ENCODE measurements at regions not wholly inside any gene's neighbourhood (a gene's known extent, or its start where the extent isn't known, plus 50 kb on each side); places are given as distances from the start of the nearest gene placed in this dataset.

DNA sequence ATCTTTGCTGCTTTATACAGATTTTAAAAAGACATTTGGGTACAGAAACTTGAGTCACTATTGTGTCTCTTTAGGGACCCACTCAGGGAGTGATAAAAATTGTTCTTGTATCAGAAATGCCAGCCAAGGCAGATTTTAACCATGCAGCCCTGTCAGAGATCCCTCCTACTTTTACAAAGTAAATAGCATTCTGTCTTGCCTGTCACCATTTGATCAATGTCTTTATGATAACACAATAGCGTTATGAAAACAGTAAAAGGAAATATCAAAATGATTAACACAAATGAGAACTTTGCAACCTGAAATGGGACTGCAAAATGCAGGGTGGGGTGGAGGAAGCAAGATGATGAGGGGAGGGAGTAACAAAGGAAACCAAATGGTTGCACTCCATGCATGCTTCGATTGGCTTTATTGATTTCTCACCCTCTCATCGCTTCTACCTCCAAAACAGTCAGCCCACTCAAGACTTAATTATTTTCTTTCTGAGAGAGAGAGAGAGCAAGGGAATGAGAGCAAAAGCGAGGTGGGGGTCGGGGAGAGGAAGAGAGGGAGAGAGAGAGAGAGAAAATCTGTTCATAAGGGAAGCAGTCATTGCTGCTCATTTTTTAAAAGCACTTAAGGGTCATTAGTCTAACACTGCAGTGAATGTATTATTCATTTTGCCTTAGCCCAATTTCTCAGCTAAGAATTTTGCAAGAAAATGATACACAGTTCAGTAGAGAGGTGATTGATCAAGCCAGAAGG is 576.5 kb downstream of the CSNK1G3 start:
- no peaks in the 10 kb centered on the region for H3K27me3 Mint-ChIP-seq
- no peaks in the 10 kb centered on the region for H3K4me1 Mint-ChIP-seq (ENCODE audit: low read depth)
- H3K36me3 Mint-ChIP-seq (ENCODE audit: low read depth), result no peaks in the 10 kb centered on the region

DNA sequence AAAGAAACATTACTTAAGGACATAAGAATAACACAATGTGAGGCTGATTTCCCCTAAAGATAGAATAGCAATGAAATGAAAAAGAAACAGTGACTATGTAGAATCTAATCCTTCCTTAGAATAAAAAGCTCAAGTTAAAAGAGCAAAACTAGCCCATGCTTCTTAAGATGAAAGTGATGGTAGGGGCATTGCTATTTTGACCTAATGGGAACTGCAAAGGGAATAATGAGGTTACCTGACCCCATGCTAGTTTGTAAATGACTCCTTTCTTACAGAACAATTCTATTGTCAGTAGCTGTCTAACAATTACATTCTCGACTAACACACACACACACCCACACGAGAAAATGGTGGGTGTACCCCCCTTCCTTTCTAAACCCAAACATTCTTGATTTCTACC is 575.8 kb downstream of the CSNK1G3 start:
- Mint-ChIP-seq H3K4me1 (ENCODE audit: low read depth) (no peaks in the 10 kb centered on the region), H3K9me3 (peaks cover 4% of the 10 kb centered on the region), H3K27me3 (no peaks in the 10 kb centered on the region), H3K27ac (no peak overlapping the region), H3K4me3 (no peak overlapping the region), H3K36me3 (ENCODE audit: low read depth) (no peaks in the 10 kb centered on the region)

More for the DNA sequence above, 576.5 kb downstream of the CSNK1G3 start:
- no peak overlapping the region for H3K4me3 Mint-ChIP-seq
- no peak overlapping the region for H3K27ac Mint-ChIP-seq
- H3K9me3 Mint-ChIP-seq, result peaks cover 4% of the 10 kb centered on the region

DNA sequence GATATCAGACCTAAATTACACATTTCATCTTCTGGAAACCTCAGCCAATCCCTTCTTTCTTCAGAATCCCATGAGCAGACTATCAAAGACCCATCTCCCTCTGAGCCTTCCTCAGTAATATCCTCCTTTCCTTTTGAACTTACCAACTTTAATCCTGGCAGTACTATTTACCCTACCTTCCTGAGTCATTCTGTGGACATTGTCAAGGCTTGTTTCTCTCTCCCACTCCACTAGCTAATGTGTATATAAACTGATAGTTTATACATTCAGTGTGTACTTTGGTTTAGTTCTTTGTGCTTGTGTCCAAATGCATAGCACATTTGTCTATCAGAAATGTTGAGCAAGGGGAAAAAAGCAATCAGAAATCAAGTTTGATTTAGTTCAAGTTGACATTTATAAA is 568.3 kb downstream of the CSNK1G3 start:
- Mint-ChIP-seq H3K27ac (no peak overlapping the region), H3K27me3 (no peaks in the 10 kb centered on the region), H3K4me3 (no peak overlapping the region), H3K4me1 (ENCODE audit: low read depth) (no peaks in the 10 kb centered on the region), H3K9me3 (no peaks in the 10 kb centered on the region), H3K36me3 (ENCODE audit: low read depth) (no peaks in the 10 kb centered on the region)

DNA sequence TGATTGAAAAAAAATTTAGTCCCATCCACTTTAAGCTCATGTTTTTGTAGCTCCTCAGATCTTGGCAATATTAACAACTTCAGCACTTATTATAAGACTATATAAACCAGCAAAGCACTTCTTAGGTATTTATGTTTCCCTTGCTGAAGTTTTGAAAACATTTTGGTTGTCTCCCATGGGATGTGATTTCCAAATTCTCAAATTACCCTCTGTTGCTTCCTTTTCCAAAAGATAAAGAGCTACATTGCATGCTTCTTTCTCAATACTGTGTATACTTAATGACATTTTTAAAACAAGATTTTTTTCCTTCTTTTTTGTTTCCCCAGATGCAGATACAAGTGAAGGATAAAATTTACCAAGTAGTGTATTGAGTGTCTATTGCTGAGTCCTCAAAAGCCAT is 567.1 kb downstream of the CSNK1G3 start:
- Mint-ChIP-seq H3K9me3 (no peaks in the 10 kb centered on the region), H3K4me3 (no peak overlapping the region), H3K27ac (no peak overlapping the region), H3K36me3 (ENCODE audit: low read depth) (no peaks in the 10 kb centered on the region), H3K27me3 (no peaks in the 10 kb centered on the region), H3K4me1 (ENCODE audit: low read depth) (no peaks in the 10 kb centered on the region)

DNA sequence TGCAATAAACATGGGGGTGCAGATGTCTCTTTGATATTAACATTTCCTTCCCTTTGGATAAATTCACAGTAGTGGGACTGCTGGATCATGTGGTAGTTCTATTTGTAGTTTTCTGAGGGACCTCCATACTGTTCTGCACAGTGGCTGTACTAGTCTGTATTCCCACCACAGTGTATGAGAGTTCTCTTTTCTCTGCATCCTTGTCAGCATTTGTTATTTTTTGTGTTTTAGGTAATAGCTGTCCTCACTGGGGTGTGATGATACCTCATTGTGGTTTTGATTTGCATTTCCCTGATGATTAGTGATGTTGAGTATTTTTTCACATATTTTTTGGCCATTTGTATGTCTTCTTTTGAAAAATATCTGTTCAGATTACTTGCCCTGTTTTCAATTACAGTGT is 562.5 kb downstream of the CSNK1G3 start:
- no peaks in the 10 kb centered on the region for H3K9me3 Mint-ChIP-seq
- H3K4me1 Mint-ChIP-seq (ENCODE audit: low read depth), result no peaks in the 10 kb centered on the region
- no peaks in the 10 kb centered on the region for H3K27me3 Mint-ChIP-seq
- H3K27ac Mint-ChIP-seq, result no peak overlapping the region
- H3K4me3 Mint-ChIP-seq, result no peak overlapping the region
- H3K36me3 Mint-ChIP-seq (ENCODE audit: low read depth), result no peaks in the 10 kb centered on the region

DNA sequence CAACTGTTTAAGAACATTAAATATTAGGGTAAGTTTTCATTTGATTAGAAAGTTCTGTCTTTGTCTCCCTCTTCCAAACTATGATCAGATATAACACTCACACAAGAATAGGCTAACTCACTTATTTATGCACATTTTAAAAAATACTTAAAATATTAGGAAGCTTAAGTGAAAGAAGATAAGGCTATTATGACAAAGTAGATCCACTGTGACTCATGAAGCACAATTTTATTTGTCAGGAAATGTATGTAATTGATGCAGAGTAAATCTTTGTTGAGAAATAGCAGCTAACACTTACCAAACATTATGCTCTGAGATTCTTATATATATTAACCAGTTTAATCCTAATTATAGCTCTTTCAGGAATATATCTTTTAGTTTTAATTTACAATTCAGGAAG is 560.6 kb downstream of the CSNK1G3 start:
- Mint-ChIP-seq H3K4me1 (ENCODE audit: low read depth) (no peaks in the 10 kb centered on the region), H3K4me3 (no peak overlapping the region), H3K27ac (no peak overlapping the region), H3K36me3 (ENCODE audit: low read depth) (no peaks in the 10 kb centered on the region), H3K27me3 (no peaks in the 10 kb centered on the region), H3K9me3 (no peaks in the 10 kb centered on the region)

DNA sequence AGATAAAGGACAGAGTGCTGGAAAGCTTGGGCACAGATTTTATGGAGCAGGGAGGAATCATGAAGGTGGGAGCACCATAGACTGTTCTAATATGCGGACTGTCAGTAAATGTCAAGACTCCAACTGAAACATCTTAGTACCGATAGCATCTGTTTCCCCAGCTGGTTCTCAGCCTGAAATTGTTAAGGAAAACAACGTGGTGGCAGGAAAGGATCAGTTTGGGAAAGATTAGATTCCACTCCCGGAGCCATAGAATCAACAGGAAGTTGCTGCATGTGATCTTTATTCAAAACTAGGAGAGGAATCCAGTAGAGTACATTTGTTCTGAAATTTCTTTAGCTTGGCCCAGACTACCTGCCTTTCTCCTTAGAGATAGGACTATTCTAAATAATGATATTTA is 559.1 kb downstream of the CSNK1G3 start:
- Mint-ChIP-seq H3K27ac (no peak overlapping the region), H3K4me1 (ENCODE audit: low read depth) (no peaks in the 10 kb centered on the region), H3K27me3 (no peaks in the 10 kb centered on the region), H3K9me3 (peaks cover 3% of the 10 kb centered on the region), H3K4me3 (no peak overlapping the region), H3K36me3 (ENCODE audit: low read depth) (no peaks in the 10 kb centered on the region)

DNA sequence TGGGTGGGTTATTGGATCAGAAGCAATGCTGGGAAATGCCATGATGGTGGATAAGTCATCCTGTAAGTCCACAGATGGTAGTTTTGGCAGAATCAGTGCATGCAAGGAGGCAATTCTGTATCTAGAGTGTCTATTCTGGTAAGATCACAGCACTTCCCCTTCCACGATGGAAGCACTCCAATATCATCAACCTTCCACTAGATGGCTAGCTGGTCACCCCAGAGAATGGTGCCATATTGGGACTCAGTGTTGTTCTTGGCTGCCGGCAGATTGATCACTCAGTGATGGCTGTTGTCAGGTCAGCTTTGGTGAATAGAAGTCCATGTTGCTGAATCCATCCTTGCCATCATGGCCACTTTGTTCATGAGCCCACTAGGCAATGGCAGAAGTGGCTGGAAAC is 553.5 kb downstream of the CSNK1G3 start:
- no peaks in the 10 kb centered on the region for H3K4me1 Mint-ChIP-seq (ENCODE audit: low read depth)
- H3K4me3 Mint-ChIP-seq, result no peak overlapping the region
- no peak overlapping the region for H3K27ac Mint-ChIP-seq
- peaks cover 3% of the 10 kb centered on the region for H3K9me3 Mint-ChIP-seq
- H3K27me3 Mint-ChIP-seq, result no peaks in the 10 kb centered on the region
- H3K36me3 Mint-ChIP-seq (ENCODE audit: low read depth), result no peaks in the 10 kb centered on the region

DNA sequence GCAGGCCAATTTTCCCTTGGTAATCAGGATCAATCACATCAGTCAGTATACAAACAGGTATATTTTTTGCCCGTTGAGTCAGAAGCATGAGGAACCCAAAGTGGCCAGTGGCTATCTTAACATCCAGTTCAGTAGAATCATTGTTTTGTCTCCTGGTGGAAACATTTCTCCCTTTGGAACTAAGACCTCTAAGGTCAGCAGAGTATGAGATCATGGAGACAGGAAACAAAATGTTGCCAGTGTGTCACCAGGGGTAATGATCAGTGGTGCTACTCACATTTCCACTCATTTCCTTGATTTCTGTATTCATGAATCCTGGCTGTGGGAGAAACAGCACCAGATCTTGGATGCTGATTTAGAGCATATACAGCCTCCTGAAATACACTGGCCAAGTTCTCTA is 553.0 kb downstream of the CSNK1G3 start:
- Mint-ChIP-seq H3K4me3 (no peak overlapping the region), H3K36me3 (ENCODE audit: low read depth) (no peaks in the 10 kb centered on the region), H3K4me1 (ENCODE audit: low read depth) (no peaks in the 10 kb centered on the region)

DNA sequence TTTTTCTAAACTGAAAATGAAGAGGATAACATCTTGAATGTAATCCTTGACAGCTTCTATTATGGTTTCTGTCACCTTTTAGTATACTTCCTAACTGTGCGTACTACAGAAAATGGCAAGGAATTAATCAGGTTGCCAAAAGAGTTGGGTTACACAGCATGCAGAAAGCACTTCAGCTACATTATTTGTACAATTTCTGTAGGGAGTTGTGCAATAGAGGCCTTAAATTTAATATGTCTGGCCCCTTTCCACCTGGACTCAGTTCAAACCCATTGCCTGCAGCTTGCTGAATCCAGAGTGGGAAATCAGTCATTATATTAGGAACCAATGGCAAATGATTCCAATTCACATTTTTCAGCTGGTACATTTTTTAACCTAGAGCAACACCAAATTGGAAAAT is 549.7 kb downstream of the CSNK1G3 start:
- Mint-ChIP-seq H3K4me3 (no peak overlapping the region), H3K27ac (no peak overlapping the region), H3K4me1 (ENCODE audit: low read depth) (peaks cover 7% of the 10 kb centered on the region), H3K9me3 (no peaks in the 10 kb centered on the region), H3K27me3 (no peaks in the 10 kb centered on the region), H3K36me3 (ENCODE audit: low read depth) (no peaks in the 10 kb centered on the region)

More for the DNA sequence above, 553.0 kb downstream of the CSNK1G3 start:
- no peak overlapping the region for H3K27ac Mint-ChIP-seq
- peaks cover 3% of the 10 kb centered on the region for H3K9me3 Mint-ChIP-seq
- H3K27me3 Mint-ChIP-seq, result no peaks in the 10 kb centered on the region

DNA sequence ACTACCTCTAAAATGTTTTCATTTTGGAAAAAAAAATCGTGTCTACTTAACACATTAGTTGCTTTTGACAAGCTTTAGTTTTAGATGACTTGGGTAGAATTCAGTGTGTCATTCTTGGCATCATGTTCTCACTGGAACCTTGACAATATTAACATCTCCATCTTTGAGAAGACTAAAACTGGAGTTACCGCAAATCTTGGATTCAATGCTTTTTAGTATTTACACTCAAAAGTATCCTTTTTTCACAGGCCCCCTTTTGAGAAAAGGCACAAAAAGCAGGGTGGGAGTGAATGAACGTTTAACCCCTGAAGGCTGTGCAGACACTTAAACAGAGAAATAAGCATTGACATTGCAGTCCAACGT is 549.1 kb downstream of the CSNK1G3 start:
- no peak overlapping the region for H3K27ac Mint-ChIP-seq
- no peak overlapping the region for H3K4me3 Mint-ChIP-seq
- H3K27me3 Mint-ChIP-seq, result no peaks in the 10 kb centered on the region
- no peaks in the 10 kb centered on the region for H3K9me3 Mint-ChIP-seq
- H3K36me3 Mint-ChIP-seq (ENCODE audit: low read depth), result no peaks in the 10 kb centered on the region
- peaks cover 10% of the 10 kb centered on the region for H3K4me1 Mint-ChIP-seq (ENCODE audit: low read depth)

DNA sequence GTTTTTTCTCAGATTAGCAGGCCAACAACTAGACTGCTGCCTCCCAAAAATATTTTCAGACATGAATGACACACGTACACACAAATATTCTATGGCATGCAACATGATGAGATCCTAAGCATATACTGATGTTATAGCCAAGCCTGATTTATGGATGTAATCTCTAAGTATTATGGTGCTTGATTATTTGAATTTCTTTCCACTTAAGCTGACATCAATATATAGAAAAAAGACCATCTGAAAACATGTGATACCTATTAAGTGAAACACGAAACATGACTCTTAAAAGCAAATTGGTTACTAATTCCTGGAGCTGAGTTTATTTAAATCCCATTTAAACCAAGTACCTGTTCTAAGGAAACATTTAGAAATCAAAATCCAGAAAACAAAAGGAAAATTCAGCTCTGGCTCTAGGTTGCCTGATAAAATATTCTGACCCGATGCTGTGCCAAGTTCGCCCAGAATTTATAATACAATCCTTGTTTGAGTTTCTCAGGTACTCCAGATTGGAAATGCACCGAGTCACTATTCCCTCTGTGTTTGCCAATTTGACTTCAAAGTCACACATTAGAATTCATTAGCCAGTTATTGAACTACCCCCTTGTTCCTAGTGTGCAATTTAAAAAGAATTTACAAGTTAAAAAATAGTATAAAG is 548.6 kb downstream of the CSNK1G3 start:
- Mint-ChIP-seq H3K27ac (no peak overlapping the region), H3K9me3 (no peaks in the 10 kb centered on the region), H3K4me1 (ENCODE audit: low read depth) (peaks cover 10% of the 10 kb centered on the region), H3K36me3 (ENCODE audit: low read depth) (no peaks in the 10 kb centered on the region), H3K27me3 (no peaks in the 10 kb centered on the region), H3K4me3 (no peak overlapping the region)

DNA sequence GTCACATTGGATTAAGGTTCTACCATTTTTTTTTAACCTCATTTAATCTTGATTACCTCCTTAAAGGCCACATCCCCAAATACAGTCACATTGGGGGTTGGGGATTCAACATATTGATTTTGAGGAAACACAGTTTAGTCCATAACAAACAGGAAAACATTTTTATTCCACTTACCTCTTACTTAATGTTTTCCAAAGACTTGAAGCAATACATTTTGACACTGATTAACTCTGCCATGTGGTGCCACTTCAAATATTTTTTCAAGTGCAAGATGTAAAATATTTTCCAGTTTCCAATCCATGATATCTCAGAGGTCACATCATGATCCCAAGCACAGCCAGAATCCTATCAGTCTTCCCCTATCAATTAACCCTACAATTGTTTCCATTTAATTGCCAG is 548.0 kb downstream of the CSNK1G3 start:
- Mint-ChIP-seq H3K27me3 (no peaks in the 10 kb centered on the region), H3K4me3 (no peak overlapping the region), H3K9me3 (no peaks in the 10 kb centered on the region), H3K4me1 (ENCODE audit: low read depth) (peaks cover 10% of the 10 kb centered on the region), H3K27ac (no peak overlapping the region), H3K36me3 (ENCODE audit: low read depth) (no peaks in the 10 kb centered on the region)

DNA sequence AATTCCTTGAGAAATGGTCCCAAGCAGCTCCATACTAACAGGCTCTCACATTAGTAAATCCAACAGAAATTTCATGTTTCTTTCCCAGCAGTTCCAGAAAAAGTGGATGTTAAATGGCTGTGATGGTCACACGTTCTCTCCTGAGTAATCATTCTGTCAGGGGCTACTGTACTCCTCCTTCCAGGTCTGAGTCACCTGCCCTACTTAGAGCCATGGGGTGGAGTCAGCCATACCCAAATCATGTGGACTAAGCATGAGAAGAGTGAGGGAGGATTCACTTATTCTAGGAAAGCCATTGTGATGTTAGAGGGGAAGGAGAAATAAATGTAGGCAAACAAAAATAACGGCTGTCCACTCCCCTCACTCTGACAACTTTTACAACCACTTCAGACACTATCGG is 547.2 kb downstream of the CSNK1G3 start:
- H3K27me3 Mint-ChIP-seq, result no peaks in the 10 kb centered on the region
- no peaks in the 10 kb centered on the region for H3K9me3 Mint-ChIP-seq
- peaks cover 10% of the 10 kb centered on the region for H3K4me1 Mint-ChIP-seq (ENCODE audit: low read depth)
- no peaks in the 10 kb centered on the region for H3K36me3 Mint-ChIP-seq (ENCODE audit: low read depth)
- no peak overlapping the region for H3K4me3 Mint-ChIP-seq
- no peak overlapping the region for H3K27ac Mint-ChIP-seq

DNA sequence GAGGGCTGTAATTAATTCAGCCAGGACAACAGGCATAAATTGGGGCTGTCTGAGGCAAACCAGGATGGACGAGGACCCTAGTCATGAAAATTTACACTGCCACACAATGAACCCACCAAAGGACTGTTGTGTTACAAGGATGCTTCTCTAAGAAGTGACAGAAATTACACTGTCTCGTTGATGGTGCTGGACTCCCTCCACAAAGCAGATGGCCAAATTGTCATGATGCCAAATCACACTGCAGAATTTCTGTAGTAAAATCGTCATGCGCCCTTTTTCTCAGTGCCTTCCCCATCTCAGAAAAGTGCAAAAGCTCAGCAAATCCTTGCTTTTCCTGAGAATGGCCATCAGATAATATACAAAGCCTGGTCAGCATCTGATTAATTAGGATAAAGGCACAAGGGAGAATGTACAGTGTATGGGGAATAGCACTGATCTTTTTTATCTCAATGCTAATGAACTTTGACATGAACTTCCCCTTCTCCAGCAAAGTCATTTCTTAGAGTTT is 545.8 kb downstream of the CSNK1G3 start:
- Mint-ChIP-seq H3K27me3 (no peaks in the 10 kb centered on the region), H3K36me3 (ENCODE audit: low read depth) (no peaks in the 10 kb centered on the region), H3K4me3 (no peak overlapping the region), H3K4me1 (ENCODE audit: low read depth) (peaks cover 10% of the 10 kb centered on the region), H3K27ac (no peak overlapping the region), H3K9me3 (no peaks in the 10 kb centered on the region)

Measured in stimulated activated naive CD8-positive, alpha-beta T cell treated with anti-CD3 and anti-CD28 coated beads, Interleukin-15, Interleukin-2, amounts not matched to agents 100 ng/mL and 50 ng/mL, for 24 hours (primary cell).